ENCODE measurements at regions not wholly inside any gene's neighbourhood (a gene's known extent, or its start where the extent isn't known, plus 50 kb on each side); places are given as distances from the start of the nearest gene placed in this dataset.

DNA sequence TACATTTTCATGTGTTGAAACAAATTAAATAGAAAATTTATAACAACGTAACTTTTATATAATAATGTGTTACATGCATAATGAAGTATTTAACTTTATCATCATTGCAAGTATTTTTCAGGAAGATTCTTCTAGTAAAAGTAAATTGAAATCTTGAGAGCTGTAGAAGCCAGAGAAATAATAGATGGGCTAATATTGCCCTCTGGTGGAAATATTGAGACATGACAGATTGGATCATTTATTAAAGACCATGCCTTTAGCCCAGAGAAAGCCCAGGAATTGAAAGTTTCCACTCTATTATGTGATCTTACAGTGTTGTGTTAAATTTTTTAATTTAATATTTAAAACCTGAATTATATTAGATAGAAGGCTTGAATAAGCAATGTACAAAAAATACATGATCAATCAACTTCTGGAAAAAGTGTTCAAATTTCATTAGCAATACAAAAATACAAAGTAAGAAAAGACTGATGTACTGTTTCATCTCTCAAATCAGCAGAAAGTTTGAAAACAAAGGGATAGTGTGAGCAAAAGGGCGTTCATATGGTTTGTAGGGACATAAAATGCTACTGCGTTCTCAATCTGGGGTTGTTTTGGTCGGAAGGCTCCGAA lies 52.7 kb upstream of the SPTSSB start:
- TF ChIP-seq, protein P1, sequence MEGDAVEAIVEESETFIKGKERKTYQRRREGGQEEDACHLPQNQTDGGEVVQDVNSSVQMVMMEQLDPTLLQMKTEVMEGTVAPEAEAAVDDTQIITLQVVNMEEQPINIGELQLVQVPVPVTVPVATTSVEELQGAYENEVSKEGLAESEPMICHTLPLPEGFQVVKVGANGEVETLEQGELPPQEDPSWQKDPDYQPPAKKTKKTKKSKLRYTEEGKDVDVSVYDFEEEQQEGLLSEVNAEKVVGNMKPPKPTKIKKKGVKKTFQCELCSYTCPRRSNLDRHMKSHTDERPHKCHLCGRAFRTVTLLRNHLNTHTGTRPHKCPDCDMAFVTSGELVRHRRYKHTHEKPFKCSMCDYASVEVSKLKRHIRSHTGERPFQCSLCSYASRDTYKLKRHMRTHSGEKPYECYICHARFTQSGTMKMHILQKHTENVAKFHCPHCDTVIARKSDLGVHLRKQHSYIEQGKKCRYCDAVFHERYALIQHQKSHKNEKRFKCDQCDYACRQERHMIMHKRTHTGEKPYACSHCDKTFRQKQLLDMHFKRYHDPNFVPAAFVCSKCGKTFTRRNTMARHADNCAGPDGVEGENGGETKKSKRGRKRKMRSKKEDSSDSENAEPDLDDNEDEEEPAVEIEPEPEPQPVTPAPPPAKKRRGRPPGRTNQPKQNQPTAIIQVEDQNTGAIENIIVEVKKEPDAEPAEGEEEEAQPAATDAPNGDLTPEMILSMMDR (conservative IDR thresholded peaks at IDR 0.05 in 1 of 2, IDR thresholded peaks at IDR 0.05 in 1 of 2; ENCODE audit: low read depth in 1 of 2, low read length in 2 of 2): peak; percentile 36 to 54
- no peak for TF ChIP-seq EZH2 (IDR thresholded peaks at IDR 0.05; ENCODE audit: low read length, missing control alignments)
